ENCODE measurements at regions not wholly inside any gene's neighbourhood (a gene's known extent, or its start where the extent isn't known, plus 50 kb on each side); places are given as distances from the start of the nearest gene placed in this dataset.

DNA sequence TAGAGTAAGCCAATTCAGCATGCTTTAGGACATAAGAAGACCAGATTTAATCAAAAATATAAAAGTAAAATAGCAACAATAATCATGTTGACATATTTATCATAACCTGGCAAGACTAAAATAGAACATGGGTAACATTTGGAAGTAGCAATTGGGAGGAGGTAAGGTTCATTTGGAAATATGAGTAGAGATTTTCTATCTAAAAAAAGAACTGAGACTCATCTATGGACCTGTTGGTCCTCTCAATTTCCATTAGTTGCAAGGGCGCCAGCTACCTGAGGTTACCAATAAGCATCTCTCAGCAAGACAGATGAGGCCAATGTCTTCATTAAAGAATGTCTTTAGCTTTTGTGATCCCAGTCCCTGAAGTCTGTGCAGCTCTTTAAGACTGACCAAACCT, 196.0 kb downstream of the IRS1 start:
- TF ChIP-seq POLR2A (IDR thresholded peaks at IDR 0.05) = no peak
- TF ChIP-seq, protein P1, sequence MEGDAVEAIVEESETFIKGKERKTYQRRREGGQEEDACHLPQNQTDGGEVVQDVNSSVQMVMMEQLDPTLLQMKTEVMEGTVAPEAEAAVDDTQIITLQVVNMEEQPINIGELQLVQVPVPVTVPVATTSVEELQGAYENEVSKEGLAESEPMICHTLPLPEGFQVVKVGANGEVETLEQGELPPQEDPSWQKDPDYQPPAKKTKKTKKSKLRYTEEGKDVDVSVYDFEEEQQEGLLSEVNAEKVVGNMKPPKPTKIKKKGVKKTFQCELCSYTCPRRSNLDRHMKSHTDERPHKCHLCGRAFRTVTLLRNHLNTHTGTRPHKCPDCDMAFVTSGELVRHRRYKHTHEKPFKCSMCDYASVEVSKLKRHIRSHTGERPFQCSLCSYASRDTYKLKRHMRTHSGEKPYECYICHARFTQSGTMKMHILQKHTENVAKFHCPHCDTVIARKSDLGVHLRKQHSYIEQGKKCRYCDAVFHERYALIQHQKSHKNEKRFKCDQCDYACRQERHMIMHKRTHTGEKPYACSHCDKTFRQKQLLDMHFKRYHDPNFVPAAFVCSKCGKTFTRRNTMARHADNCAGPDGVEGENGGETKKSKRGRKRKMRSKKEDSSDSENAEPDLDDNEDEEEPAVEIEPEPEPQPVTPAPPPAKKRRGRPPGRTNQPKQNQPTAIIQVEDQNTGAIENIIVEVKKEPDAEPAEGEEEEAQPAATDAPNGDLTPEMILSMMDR (IDR thresholded peaks at IDR 0.05) = no peak
